HG02610 (cell line): ENCODE measurements at regions not wholly inside any gene's neighbourhood (a gene's known extent, or its start where the extent isn't known, plus 50 kb on each side); places are given as distances from the start of the nearest gene placed in this dataset.
A peak's percentile ranks its signal among the peaks of the same experiment; 100 is the strongest.

Experiments
- ATAC-seq: cut with Tn5 transposase; IDR thresholded peaks from one replicate; pipeline ENCODE4 v1.9.1; 2021; ENCODE audit warnings: mild to moderate bottlenecking, moderate library complexity; ENCODE audit not compliant: unreplicated experiment

DNA sequence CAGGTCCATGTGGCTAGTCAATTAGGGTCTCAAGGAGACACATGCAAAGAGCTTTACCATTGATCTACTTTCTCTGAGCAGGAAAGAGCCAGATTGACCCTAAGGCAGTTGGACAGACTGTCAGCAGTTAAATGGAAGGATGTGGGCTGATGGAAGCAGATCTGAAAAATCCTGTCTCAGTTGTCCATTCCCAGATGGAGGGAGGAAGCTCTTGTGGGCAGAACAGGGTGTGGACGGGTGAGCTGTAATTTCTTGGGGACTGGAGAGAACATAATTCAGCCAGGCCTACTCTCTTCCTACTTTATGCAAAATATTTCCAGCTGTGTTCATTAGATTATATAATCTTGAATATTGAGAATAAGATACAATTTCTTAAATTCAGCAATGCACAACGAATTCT, 163.6 kb downstream of the GNAT3 start:
- no peak for ATAC-seq

DNA sequence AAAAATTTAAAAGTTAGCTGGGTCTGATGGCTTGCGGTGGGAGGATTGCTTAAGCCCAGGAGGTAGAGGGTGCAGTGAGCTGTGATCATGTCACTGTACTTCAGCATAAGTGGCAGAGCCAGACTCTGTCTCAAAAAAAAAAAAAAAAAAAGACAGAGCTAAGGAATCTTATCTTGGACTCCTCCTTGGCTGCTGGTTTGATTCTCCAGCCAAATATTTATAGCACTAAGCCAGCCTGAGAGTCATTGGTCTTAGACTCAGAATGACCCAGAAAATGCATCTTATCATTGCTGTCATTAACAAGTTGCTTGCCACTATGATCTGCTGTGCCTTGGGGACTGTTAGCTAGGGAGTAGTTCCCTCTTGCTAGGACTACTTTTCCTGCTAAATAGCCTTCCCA, 164.7 kb downstream of the GNAT3 start:
- no peak for ATAC-seq

DNA sequence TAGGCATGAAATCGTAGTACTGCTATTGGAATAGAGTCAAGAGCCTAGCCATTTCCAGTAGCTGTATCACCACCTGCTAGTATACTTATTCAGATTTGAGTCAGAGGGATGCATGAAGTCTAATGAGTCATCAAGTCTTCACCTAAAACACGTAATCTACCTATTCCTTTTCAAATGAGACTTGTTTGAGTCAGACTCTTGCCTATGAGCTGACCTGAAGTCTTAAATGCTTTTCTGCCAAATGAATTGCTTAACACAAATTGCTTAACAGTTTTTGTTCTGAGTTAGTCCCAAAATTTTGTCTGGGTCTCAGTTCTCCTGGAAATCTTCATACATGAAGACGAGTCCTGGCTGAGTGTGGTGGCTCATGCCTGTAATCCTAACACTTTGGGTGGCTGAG, 165.2 kb downstream of the GNAT3 start:
- peak; percentile 72 for ATAC-seq

DNA sequence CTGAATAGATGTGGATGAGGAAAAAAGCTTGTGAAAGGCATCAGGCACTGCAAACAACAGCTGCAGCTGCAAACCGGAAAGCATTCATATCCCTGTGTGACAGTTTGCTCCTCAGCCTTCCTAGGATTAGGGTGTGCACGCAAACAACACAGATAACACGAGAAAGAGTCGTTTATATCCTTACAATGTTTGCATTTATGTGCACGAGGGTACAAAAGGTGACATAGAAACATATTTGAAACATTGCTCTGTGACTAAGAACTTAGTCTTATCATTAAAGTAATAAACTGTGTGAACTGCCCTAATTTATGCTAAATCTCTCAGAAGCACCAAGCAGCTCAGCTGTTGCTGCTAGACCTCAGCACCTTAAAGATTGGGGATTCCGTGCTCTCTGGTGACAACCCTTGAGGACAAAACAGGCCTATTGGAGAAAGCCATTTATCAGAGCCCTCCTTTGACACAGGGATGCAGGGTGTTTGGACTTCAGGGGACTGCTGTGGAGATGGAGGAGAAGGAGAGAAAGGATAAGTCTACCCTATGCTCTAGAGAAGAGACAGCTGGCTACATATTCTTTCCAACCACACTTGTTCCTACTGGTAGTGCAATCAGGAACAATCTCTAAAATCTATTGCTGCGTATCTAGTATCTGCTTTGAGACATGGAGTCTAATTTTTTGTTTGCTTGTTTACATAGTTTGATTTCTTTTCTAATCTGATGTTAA, 176.2 kb downstream of the GNAT3 start:
- ATAC-seq, result no peak

DNA sequence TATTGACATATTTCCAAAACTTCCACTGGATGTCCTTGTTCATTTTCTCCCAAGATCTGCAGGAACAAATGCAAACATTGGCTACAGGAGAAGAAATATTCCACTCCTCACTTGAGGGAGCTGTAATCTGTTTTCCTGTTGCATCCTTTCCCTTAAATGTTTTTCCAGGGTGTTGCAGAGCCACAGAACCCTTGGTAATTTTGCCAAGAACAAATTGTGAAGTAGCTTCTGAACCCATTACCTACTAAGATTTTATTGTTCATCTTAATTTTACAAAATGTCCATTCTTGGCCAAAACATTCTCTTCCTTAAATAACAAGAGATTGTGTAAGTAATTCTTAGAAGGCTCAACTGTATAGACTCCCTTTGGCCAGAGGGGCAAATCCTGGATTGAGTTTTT, 177.0 kb downstream of the GNAT3 start:
- ATAC-seq, result no peak

DNA sequence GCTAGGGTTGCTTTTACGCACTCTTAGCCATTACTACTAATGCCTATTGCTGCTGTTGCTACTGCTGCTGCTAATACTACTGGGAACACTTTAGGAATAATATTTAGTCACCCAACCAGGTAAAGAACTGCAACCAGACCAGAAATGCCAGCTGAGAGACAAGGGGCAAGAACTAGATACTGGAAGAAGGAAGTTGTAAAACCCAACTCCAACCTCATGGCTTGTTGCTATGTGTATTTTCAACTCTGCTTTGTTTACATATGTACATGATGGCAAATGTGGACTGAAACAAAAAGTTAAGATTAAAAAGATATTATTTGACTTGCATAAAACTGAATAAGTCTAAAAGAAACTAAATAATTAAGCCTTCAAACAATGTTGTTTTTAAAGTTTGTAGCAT, 177.7 kb downstream of the GNAT3 start:
- ATAC-seq, result no peak

DNA sequence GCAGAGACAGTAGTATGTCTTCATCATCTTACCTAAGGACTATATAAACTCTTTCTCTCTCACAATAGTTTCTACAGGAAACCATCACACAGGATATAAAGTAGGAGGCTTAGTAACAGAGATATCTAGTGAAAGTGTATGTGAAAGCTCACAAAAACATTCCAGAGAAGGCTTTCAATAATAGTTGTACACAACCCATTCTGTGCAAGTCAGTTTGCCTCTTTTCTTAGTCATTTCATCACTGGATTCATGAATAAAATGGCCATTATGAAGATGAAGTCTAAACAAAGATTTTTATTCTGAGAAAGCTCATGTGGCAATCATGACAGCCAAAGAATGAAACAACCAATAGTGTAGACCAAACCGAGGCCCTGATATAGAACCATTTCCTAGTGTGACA, 178.8 kb downstream of the GNAT3 start:
- ATAC-seq, result no peak

DNA sequence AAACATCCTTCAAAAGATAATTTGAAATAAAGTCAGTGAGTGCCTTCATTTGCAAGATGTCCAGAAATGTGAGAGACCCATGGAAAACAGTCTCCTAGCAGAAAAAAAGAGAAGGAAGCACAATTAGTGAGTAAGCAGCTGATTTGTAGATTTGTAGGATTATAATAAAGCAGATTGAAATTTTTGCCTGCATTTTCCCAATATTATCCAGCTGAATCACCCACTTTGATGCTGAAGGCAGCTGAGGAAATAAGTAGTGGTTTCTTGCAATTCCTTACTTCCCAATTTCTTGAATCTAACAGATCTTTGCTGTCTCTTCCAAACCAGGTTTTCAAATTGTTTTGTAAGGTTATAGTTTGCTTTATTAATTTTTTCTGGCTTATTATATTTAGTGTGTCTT, 181.4 kb downstream of the GNAT3 start:
- ATAC-seq, result no peak

DNA sequence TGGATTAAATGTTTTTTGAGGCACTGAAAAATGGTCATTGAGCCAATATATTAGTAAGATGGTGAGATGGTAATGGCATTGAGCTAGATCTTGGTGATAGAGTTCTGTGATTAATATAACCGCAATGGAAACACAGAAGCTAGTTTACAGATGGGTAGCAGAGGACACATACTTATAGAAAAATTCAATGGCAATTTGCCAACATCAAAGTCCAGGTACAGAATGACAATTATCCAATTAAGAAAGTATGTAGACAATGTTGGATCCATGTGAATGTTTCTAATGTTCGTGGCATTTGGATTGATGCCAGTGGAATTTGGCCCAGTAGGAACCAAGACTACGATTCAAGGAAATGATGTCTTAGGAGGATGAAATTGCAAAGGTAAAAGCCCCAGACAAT, 187.8 kb downstream of the GNAT3 start:
- ATAC-seq, result no peak

DNA sequence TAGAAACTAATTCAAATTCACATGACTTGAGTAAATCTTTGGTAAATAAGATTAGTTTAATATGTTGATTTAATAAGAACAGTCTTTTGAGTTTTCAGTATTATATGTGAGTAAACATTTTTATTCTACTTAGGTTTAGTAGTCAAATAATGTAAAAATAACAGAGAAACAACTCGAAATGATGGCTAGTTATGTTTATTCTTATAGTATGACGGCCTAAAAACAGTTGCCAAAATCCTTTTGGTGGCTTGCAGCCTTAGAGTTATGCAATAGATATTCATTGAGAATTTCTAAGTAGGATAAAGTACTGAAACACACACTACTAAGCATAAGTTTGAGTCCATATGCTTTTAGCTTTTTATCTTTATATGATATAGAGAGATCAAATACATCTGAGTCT, 184.8 kb downstream of the GNAI1 start:
- no peak for ATAC-seq

DNA sequence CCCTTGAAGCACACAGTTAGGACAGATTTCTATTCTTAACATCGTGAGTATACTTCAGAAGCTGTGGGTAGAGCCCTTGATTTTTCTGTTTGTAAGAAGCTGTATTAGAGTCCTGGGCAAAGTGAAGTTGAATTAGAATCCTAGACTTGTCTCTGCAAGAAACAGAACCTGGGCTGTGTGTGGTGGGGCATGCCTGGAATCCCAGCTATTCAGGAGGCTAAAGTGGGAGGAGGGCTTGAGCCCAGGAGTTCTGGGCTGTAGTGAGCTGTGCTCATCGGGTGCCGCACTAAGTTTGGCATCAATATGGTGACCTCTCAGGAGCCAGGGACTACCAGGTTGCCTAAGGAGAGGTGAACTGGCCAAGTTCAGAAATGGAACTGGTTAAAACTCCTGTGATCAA, 183.4 kb downstream of the GNAI1 start:
- ATAC-seq, result no peak

DNA sequence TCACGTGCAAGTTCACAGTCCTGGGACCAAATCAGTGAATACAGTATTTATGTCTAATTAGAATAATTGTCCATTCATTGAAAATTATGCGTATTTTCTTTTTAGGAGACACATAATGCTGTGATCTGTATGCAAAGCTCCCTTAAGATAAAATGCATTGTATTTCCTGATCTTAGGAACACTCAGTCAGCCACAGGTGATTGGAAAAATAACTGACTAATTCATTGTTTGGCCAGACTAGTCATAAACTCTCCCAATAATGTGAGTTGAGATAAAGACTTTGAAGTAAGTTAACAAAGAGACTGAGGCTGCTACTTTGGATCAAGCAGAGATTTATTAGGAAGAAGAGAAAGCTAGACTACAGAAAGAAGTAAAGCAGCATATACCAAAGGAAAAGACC, 182.2 kb downstream of the GNAI1 start:
- ATAC-seq, result no peak

DNA sequence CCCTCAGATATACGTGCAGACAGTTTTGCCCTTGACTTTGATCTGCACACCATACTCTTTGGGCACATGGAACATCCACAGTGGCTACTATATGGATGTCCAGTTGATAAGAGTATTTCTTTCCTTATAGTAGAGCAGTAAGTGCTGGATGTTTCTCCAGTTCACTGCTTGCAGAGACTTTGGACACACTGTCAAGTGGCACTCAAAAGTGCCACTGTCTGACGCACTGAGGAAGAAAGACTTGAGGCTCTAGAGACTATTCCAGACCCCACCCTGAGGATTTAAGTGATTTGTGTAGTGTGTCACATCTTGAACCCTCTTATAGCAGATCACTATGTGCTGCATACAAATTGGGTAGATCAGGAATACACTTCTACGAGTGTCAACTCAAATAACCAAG, 179.1 kb downstream of the GNAI1 start:
- ATAC-seq, result no peak

DNA sequence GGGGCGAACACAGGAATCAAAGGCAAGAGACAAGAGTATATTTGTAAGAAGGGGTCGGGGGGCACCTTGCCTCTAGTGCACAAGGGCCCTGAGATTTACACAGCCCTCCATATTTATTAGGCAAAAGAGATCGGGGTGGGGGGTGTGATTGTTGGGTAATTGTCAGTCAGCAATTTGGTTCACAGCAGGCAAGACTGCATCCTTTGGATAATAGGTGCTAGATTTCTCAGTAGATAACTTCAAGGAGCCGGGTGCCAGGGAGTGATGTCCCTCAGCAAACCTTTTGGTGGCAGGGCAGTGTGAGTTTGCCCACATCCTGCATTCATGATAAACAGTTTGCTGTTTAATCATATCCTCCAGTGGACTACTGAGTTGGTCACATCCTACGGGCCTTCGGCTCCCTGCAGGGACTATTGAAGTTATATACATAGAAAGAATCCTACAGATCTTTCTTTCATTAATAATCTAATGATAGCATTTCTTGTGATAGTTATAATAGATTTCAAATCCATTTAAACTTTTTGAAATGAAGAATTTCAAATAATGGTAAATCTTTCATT, 178.5 kb downstream of the GNAI1 start:
- ATAC-seq, result no peak

DNA sequence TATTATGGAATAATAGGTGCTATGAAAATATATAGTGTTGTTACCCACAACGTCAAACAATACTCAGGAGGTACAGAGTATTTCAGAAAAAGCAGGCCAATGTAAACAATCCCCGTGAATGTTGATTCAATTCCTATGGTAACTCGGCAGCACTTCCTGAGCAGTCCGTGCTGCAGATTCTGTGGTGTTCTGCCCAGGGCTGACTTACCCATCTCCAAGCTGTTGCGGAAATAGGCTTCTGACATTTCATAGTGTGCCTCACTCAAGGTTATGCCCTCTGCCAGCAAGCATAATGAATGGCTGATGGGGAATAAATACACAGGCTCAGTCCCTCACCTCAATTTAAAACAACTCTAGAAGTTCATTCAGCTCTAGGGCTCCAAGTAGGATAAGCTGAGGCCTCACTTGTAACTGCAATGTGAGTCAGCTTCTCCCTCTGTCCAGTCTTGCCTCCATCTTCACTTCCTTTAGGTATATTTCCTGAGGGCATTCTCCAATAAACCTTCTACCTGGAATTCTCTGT, 177.6 kb downstream of the GNAI1 start:
- no peak for ATAC-seq

DNA sequence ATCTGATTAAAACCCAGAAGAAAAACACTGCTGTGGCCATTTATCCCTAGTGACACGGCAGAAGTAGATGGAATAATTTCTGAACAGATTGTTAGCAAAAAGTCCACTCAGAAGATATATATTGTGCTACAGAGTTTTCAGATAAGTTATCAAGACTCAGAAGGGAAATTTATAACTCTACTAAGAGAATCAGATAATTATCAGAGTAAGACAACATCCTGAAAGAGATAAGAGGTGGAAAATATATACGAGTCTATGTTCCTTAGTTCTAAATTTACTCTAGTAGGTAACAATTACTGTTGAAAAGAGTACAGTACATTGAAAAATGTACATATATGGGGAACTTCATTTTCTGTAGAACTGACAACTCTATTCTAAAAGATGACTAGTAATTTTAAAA, 176.7 kb downstream of the GNAI1 start:
- ATAC-seq, result no peak

DNA sequence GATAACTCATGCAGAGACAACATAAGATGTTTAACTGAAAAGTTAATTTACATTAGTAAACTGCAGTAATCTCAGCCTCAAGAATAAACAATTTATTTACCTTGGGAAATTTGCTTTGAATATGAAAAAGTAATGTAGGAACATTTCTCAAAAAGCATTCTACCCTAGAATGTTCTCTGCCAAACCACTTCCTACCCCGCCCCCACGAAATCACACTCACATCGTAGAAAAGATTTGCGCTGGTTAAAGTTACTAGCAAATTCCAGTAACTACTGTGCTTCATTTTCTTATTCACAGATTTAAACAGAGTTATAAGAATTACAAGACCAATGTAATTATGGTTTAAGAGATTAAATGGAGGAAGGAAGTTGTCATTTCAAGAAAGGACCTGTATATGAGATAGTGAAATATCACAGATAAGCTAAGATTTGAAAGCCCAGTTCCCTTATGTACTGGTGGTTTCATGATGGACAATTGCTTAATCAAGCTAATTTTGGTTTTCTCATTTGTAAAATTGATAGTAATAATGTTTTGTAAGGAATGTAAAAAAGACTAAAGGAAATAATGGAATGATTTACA, 175.4 kb downstream of the GNAI1 start:
- ATAC-seq, result no peak

DNA sequence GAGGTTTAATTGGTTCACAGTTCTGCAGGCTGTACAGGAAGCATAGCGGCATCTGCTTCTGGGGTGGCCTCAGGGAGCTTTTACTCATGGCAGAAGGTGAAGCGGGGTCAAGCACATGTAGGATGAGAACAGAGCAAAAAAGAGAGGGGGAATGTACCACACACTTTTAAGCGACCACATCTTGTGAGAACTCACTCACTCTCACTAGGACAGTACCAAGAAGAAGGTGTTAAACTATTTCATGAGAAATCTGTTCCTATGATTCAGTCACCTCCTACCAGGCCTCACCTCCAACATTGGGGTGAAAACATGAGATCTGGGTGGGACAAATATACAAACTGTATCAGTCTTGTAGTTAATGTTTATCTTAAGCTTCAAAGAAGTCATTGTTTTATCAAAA, 174.7 kb downstream of the GNAI1 start:
- no peak for ATAC-seq

DNA sequence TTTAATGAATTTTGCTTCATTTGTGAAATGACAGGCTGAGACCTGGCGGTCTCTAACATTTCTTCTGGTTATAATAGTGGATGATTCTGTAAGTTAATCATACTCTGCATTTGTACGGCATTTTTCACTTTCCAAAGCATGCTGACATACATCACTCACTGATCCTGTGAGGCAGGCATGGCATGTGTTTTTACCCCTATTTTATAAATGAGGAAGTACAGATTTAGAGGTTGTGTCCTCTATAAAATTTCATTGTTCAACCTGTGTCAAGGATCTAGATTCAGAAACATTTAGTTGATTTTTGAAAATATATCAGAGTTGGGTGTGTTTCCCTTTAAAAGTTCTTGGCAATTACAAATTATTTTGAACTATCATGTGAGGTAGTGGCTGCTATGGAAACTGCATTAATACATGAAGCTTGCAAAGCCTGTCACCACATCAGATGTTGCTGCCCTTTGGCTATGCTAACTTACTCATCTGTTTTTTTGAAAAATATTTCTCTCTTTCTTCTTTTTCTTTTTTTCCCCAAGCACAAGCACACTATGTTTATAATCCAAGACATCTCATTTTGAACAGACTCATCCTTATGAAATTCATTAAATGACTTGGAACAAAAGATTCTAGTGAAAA, 172.7 kb downstream of the GNAI1 start:
- no peak for ATAC-seq

DNA sequence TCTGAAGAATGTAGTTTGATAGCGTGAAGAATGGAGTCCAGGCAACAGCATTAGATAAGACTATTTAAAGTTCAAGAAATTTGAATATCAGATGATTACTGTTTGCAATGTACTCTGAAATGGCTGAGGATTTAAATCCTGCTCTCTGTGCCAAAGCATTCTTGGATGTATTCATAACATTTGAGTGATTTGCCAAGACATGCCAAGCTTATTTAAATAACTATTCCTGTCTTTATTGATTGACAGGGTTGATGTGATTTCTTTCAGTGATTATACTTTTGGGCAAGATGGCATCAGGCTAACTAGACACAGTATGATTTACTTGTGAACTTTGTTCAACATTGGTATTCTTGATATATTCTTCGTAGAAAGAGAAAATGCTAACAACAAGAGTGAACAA, 168.7 kb downstream of the GNAI1 start:
- no peak for ATAC-seq

DNA sequence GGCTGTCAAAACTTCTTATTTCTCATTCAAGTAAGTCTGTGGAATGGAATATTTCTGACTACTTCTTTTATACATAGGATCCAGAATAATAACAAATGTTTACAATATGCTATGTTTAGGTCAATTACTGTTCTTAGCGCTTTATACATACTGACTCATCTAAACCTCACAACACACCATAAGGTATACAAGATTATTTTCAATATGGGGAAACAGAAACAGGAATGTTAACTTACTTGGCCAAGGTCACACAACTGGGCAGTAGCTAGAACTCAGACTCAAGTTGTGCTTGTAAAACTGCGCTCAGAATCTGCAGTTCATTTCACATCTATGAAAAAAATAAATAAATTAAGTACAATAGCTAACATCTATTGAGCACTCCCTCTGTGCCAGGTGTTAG, 168.0 kb downstream of the GNAI1 start:
- ATAC-seq, result no peak

DNA sequence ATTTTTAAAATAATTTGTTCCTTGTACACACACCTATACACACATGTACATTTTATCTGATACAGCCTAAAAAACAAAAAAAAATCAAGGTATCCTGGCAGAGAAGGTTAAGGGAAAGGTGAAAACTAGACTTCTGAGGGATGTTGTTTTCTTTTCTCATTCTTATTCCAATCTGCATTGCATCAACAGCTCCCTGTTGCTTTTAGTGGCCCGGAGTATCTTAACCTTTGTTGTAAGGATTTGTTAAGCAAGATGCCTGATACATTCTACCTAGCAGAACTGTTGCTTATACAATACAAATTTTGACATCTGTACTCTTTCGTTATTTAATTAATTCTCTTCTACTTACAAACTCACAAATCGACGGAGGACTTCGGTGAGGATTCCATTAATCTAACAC, 167.4 kb downstream of the GNAI1 start:
- no peak for ATAC-seq
